ENCODE measurements at regions not wholly inside any gene's neighbourhood (a gene's known extent, or its start where the extent isn't known, plus 50 kb on each side); places are given as distances from the start of the nearest gene placed in this dataset.

DNA sequence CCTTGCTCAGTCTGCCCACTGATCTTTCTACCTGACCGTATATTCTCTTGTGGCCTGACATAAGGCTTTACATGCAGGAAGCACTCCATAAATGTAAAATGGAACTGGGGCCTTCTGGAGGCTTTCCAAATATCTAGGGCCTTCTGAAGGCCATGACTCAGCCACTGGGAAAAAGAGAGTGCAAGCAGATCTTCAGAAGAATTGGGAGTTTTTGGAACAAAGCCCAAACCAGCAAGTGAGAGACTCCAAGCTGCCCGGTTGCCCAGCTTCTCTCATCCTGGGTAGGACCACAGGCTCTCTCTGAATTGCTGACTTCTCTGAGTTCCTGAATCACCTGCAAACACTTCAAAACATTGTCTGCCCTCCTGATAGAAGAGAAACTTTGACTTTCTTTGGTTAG, 107.9 kb upstream of the BMAL1 start:
- TF ChIP-seq, protein P1, sequence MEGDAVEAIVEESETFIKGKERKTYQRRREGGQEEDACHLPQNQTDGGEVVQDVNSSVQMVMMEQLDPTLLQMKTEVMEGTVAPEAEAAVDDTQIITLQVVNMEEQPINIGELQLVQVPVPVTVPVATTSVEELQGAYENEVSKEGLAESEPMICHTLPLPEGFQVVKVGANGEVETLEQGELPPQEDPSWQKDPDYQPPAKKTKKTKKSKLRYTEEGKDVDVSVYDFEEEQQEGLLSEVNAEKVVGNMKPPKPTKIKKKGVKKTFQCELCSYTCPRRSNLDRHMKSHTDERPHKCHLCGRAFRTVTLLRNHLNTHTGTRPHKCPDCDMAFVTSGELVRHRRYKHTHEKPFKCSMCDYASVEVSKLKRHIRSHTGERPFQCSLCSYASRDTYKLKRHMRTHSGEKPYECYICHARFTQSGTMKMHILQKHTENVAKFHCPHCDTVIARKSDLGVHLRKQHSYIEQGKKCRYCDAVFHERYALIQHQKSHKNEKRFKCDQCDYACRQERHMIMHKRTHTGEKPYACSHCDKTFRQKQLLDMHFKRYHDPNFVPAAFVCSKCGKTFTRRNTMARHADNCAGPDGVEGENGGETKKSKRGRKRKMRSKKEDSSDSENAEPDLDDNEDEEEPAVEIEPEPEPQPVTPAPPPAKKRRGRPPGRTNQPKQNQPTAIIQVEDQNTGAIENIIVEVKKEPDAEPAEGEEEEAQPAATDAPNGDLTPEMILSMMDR (CRISPR knock-in tag; IDR thresholded peaks at IDR 0.05): no peak
- TF ChIP-seq KLF12 (CRISPR knock-in tag; IDR thresholded peaks at IDR 0.05; ENCODE audit: borderline replicate concordance): no peak

Measured in HepG2 (cell line).